Activated CD4-positive, alpha-beta T cell treated with anti-CD3 and anti-CD28 coated beads, Interleukin-2, amount 50 U/mL, for 1 hour (primary cell): ENCODE measurements at regions not wholly inside any gene's neighbourhood (a gene's known extent, or its start where the extent isn't known, plus 50 kb on each side); places are given as distances from the start of the nearest gene placed in this dataset.

Source experiments
- DNase-seq: peaks from one replicate; pipeline ENCODE4 v3.0.0-alpha.2; 2020

DNA sequence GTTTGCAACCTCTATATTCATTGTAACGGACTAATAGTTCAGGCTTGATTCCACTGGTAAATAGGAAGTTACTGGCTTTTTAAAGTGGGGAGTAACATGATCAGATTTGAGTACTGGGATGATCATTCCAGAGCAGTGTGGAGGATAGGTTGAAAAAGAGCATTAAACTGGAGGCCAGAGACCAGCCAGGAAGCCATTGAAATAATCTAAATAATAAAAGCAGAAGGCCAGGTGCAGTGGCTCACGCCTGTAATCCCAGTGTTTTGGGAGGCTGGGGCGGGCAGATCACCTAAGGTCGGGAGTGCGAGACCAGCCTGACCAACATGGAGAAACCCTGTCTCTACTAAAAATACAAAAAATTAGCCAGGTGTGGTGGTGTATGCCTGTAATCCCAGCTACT lies 56.0 kb upstream of the MSX2 start:
- DNase-seq = no peak
